ENCODE measurements at regions not wholly inside any gene's neighbourhood (a gene's known extent, or its start where the extent isn't known, plus 50 kb on each side); places are given as distances from the start of the nearest gene placed in this dataset.

DNA sequence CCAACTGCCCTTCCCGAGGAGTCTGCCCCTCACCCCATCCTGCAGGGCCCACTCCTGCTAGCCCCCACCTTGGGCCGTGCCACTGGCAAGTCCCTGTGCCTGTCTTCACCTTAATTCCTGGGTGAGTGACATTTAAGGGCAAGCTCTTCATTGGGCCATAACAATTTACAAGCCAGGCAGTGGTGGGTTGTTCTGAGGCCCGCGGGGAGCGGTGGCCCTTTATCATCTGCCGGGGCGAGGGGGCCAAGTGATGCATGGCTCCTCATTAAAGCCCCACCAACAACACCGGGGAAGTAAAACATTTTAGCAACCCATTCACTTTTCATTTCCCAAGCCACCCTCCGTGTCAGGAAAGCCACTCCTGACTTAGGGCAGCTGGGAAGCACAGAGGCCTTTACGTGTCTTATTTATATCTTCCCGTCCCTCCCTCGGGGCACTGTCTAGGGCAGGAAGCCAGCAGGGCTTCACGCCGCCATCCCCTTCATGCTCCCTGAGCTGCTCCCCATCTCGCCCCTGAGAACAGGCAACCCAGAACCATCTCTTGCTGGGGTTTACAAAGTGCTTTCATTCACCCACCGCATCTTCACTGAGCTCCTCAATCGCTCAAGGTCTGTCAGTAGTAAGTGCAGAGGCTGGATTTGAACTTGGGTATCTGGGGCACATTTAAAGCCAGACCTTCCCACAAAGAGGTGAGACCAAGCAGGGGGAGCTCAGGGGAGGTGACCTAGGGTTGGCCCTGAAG lies 55.5 kb upstream of the CCDC167 start:
- DNase-seq = no peak

DNA sequence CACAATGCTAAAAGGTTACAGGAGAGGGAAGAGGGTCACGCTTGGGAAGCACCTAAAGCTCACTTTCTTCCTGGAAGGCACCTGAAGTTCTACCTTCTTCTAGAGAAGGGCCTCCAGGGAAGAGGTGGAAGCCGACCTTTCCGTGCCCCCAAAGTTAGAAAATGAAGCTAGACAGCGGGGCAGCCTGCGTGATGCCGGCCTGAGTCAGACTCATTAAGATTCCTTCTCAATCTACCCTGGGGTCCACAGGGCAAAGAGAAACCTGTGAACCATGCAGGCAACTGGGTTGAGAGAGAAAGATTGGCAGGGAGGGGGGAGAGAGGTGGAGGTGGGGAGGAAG lies 54.8 kb upstream of the CCDC167 start:
- no peak for DNase-seq

DNA sequence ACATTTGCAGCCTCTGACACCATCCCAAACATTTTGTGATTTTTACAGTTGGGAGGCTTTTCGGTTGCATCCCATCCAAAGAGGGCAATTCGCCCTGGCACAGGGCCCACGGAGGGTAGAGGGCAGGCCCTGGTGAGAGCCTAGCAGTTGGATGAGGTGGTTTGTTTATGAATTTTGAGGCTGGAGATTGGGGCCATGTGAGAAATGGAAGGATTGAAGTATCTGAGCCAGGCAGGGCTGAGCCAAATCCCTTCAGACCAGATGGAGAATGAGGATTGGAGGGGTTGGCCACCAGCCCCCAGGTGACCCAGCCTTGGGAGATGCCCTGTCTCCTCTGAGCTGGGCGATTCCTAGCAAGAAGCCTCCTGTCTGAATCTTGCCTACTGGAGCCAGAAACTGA lies 52.6 kb upstream of the CCDC167 start:
- DNase-seq = no peak

DNA sequence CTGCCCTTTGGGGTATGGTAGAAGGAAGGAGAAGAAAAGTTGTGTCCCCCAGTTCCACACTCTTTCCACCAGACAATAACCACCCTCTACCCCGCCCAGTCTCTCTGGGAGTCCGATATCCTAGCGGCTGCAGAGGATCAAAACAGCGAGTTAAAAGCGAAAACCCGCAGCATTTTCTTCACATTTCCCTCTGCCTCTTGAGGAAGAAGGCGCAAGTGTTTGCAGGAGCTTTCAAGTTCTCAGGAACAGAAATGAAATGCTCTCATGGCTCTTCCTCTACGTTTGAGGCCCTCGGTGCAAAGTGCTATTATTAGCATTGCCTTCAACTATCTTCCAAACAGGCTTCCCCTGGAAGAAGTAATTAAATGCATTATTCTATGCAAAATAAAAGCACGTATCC lies 52.2 kb upstream of the CCDC167 start:
- no peak for DNase-seq

DNA sequence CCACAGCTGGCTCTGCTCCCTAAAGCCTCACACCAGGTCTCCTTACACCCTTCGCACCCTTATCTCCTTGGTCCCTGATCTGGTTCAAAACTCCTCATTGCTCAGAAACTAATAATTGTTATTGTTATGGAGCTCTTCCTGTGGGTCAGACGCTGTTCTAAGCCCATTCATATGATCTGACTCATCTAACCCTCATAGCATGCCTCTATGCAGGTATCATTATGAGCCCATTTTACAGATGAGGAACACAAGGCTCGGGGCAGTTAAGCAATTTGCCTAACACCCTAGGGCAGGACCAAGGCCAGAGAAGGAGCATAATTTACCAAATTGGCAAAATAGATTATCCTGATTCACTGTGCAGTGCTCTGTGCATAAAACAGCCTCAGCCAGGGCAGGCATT lies 51.8 kb upstream of the CCDC167 start:
- DNase-seq = no peak

DNA sequence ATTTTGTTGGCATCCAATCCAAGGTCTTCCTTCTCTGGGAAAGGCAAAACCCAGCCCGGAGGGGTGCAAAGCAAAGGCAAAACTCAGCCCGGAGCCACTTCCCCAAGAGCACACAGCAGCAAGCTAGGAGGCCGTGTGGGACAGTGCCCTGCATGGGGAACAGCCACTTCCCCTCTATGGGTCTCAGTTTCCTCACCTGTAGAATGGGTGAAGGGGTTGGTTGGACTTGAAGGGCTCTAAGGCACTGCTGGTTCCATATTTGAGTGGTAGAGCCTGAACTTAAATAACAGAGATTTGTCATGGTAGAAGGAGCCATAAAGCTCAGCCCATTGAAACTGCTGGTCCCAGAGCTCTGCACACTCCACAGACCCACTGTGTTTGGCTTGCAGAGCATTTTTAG lies 51.3 kb upstream of the CCDC167 start:
- no peak for DNase-seq

DNA sequence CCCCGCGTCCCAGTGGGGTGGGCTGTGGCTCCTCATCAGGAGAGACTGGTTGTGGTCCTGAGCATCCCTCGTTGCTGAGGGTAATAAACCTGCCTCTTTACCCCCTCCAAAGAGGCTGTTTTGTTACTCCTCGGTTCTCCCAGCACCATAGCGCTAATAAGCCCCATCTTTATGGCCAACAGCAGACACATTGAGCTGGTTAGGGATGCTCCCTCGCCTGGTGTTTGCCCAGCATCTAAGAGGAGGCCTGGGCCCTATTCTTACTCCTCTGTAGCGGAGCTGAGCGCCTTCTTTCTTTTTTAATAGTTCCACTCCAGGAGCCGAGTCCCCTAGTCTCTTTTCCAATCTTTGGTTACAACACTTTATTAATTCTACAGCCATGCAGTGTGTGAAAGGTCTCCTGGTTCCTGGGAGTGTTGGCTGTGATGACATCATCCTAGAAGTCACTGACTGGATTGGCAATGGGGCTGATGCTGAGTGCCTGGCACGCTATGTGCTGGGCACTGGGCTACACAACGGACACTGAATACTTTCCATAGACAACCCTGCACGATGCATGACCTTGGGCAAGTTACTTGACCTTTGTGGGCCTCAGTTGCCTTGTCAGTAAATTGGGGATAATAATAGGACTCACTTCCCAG lies 50.6 kb upstream of the CCDC167 start:
- no peak for DNase-seq

DNA sequence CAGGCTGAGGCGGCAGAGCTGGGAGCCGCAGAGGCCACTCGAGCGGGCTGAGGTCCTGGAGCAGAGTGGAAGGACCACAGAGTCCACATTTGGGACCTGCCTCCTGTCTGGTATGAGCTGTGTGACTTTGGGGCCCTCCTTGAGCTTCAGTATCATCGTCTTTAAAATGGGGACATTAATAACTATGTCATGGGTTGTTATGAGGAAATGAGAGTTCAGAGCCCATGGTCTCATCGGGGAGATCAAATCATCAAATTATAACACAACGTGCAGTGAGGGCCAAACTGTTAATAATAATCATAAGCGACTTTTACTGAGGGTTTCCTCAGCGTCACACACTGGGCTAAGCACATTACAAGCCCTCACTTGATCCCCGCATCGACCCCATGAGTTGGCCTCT lies 49.9 kb upstream of the CCDC167 start:
- DNase-seq = no peak

Measured in NCI-H345 (cell line).